ENCODE measurements at regions not wholly inside any gene's neighbourhood (a gene's known extent, or its start where the extent isn't known, plus 50 kb on each side); places are given as distances from the start of the nearest gene placed in this dataset.
"Not testable (repeated sequence)": the region's sequence is repeated elsewhere in the genome, so short reads cannot be mapped to it uniquely, and the experiment has no call there.

GRCh38 chr13:58989556-58989955 is 1174.2 kb downstream of the DIAPH3 start:
- no peak for DNase-seq (ENCODE audit: low read depth, low spot score)

DNA sequence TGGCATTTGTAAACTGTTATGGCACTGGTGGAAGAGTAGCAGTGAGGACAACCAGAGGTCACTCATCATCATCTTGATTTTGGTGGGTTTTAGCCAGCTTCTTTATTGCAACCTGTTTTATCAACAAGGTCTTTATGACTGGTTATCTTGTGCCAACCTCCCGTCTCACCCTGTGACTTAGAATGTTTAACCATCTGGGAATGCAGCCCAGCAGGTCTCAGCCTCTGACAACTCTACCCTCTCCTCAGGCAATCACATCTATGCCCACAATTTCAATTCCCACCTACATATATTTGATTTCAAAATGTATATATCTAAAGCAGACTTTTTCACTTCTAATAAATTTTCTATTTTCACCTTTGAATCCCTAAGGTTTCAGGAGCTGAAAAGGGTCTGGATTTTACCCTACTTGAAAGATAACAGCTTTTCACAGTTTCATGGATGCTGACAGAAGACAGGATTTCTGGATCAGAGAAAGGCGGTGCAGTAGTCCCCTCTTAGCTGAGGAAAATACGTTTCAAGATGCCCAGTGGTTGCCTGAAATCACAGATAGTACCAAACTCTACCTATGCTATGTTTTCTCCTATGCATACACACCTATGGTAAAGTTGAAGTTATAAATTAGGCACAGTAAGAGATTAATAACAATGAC is 1171.8 kb downstream of the DIAPH3 start:
- DNase-seq (ENCODE audit: low read depth, low spot score), result no peak

DNA sequence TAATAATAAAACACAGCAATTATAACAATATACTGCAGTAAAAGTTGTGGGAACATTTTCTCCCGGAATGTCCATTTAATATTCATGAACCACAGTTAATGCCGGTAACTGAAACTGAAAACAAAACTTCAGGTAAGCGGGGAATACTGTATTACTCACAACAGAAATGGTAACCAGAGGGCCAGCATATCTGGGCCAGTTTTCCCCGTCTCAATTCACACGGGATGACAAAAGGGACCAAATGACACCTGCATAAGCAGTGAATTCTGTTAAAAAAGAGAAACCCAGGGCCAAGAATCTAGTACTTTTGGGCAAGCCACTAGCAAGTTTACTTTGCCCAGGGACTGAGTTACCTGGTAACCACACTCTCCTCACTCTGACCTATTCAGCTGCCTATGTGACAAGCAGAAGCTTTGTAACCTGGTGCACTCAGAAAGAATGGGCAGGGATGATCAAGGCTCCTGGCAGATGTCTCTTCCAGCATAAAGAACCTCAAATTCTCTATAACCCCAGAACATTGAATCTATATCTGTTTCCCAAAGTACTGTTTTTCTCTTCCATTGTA is 1171.2 kb downstream of the DIAPH3 start:
- no peak for DNase-seq (ENCODE audit: low read depth, low spot score)

DNA sequence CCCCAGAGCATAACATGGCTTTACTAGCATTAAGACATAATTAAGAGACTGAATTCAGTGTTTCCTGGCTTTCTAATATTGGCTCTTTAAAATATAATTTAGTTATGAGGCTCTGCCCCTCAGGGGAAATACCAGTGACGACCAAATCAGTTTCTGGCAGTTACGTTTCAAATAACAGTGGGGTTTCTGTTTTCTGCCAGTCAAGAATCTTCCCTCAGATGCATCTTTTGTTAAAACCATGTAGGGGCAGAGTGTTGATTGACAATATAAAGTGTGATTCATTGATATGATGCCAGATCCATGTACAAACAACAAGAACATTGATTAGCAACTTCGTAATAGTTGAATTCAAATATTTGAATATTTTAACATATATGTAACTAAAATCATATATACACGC is 1169.7 kb downstream of the DIAPH3 start:
- DNase-seq (ENCODE audit: low read depth, low spot score), result no peak

DNA sequence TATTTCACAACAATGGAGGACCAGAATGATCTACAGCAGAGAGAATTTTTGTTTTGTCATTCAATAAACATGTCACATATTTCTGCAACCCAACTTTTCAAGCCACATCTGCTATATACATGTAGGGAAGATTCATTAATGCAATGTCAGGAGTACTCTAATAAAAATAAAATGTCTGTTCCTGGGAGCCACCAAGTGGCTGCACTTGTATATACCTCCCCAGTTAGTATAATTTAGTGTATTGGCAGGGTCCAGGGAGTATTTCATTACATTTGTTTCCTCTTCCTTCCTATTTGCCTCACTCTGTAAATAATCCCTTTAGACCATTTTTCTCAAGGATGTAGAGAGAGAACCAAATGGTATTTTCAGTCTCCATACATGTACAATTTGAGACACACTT is 1169.0 kb downstream of the DIAPH3 start:
- DNase-seq (ENCODE audit: low read depth, low spot score), result no peak

DNA sequence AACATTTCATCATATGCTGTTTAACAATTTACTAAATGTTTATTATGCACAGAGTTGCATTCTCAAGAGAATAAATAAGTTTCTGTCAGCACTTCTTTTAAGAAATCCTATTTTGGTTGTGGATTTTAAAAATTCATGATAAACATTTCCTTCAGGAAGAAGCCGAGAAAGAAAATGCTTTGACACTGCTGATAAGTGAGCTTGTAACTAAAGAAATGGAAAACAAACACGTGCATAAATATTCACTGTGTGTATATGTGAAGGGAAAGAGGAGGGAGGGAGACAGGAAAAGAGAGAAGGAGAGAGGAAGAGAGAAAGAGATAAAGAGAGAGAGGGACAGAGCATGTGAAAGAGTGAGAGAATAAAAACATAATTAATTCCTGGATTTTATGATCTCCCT is 1165.0 kb downstream of the DIAPH3 start:
- no peak for DNase-seq (ENCODE audit: low read depth, low spot score)

- DNase-seq (ENCODE audit: low read depth, low spot score), result no peak
These were observed 1163.9 kb downstream of the DIAPH3 start for GRCh38 chr13:58999851-59000250.

- no peak for DNase-seq (ENCODE audit: low read depth, low spot score)
These were observed 1163.0 kb downstream of the DIAPH3 start for GRCh38 chr13:59000770-59001169.

GRCh38 chr13:59012731-59013130 is 1151.0 kb downstream of the DIAPH3 start:
- no peak for DNase-seq (ENCODE audit: low read depth, low spot score)

DNA sequence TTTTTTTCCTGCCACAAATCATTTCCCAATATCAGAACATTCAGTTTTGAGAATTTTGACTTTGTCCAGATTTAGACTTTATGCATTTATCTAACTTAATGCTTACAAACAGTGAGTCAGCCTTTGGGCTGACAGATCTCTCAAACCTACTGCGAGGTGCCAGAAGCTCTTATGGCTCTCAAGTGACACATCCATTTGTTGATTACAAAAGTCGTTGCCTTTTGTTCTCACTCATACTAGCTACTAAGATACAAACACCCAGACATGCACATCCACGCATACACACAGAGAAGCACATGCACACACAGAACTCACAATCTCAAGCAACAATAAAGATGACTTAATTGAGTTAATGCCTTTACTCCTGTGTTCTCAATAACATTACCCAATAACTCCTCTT is 1147.5 kb downstream of the DIAPH3 start:
- no peak for DNase-seq (ENCODE audit: low read depth, low spot score)

DNA sequence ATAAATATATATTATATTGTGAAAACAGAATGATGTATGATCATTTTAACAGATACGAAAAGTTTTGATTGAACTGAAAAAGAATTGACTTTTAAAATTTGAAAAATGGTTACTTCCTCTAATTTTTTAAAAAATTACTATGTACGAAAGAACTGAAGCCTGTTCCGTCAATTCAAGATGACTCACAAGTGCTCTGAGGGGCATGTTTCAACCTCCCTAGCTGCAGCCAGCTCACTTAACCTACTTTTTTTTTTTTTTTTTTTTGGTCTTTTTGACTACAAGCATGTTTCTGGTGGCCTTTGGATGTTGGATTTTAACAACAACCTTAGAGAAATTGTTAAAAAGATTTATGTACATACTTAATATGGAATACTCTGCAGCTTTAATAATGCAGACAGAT is 1139.3 kb downstream of the DIAPH3 start:
- DNase-seq (ENCODE audit: low read depth, low spot score), result no peak

- DNase-seq (ENCODE audit: low read depth, low spot score), result no peak
These were observed 1129.5 kb downstream of the DIAPH3 start for GRCh38 chr13:59034198-59034597.

GRCh38 chr13:59038824-59039223 is 1124.9 kb downstream of the DIAPH3 start:
- DNase-seq (ENCODE audit: low read depth, low spot score), result peak; percentile 15

GRCh38 chr13:59043016-59043415 is 1120.7 kb downstream of the DIAPH3 start:
- DNase-seq (ENCODE audit: low read depth, low spot score), result peak; percentile 17

DNA sequence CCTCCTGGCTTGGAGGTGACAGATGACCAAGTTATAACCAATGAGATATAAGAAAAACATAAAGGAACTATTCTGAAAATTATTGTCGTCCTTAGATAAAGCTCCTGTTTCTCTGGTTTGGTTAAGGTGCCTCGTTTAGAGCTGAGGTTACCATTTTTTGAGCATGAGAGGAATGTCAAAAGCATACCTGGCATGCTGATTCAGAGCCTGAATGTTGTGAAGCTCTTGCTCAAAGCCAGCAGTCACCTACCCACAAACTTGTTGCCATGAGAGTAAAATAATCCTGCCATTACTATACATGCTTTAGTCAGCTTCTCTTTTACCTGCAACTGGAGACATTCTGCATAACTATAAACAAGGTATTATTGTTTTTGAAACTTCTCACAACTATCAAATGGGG is 1116.2 kb downstream of the DIAPH3 start:
- no peak for DNase-seq (ENCODE audit: low read depth, low spot score)

GRCh38 chr13:59061621-59062020 is 1102.1 kb downstream of the DIAPH3 start:
- no peak for DNase-seq (ENCODE audit: low read depth, low spot score)

DNA sequence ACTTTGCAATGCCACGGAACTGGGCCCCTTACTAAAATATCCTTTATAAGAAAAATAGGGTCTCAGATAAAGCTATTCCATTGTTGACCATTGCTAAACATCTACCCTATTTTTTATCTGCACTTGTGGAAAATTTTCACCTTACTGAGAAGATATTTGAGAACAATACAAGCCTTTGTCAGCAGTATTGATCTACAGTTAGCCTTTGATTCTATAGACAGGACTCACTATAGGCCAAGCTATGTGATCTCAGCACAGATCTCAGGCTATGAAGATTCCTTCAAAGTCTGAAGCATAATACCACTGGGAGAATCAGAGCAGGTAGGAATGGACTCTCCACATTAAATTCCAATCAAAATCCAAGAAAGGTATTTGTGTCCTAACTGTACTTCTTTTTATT is 1099.7 kb downstream of the DIAPH3 start:
- DNase-seq (ENCODE audit: low read depth, low spot score), result no peak

GRCh38 chr13:59076386-59076785 is 1087.3 kb downstream of the DIAPH3 start:
- not testable (repeated sequence) for DNase-seq (ENCODE audit: low read depth, low spot score)

- no peak for DNase-seq (ENCODE audit: low read depth, low spot score)
These were observed 1077.6 kb downstream of the DIAPH3 start for GRCh38 chr13:59086147-59086546.

DNA sequence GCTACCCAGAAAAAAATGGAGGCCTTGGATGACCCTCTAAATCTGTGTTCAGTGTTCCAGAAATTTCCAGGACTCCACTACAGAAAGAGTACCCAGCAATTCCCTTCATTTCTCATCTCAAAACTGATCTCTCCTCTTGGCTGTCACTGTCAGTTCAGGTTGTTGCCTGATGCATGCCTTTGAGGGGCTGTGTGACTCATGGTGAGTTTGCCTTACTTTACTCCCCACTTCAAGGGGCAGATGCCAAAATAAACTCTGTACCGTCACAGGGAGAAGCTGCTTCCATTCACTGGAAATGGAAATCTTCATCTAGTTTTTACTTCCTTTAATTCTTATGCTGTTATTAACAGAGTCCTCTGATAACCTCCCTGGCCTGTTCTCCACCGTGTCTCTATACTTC is 1075.0 kb downstream of the DIAPH3 start:
- DNase-seq (ENCODE audit: low read depth, low spot score), result no peak

- DNase-seq (ENCODE audit: low read depth, low spot score), result no peak
These were observed 1069.5 kb downstream of the DIAPH3 start for GRCh38 chr13:59094181-59094580.

DNA sequence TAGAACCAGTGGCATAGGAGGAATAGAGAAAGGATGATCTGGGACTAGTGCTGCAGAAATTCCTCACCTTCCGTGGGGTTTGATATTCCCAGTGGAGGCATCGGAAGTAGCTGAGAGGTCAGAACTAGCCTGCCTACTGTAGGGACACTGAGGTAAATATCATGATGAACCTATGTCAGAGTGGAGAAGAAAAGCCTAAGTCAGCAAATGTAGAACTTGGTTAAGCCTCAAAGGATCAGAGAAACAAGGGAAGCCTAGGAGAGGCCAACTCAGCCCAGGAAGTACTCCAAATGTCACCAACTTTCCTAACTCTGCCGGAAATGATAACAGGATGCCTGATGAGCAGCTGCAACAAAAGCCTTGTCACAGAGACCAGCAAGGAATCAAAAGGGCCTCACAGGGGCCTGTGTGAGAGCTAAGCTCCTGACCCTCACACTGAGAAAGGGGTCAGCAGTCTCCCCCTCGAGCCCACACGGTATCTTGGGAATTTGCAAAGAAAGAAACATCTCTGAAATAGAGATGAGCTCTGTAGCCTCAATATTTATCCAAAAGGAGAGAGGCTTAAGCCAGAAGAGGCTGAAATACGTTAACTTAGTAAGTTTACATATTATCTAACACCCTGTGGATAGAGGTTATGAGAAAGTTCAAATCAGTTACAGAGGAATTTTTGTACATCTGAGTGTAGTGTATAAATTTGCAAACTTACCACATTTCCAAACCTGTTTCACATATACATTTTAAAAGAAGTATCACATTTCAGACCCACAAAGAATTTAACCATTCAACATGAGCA is 1064.3 kb downstream of the DIAPH3 start:
- peak; percentile 50 for DNase-seq (ENCODE audit: low read depth, low spot score)

All from smooth muscle cell of the brain vasculature (primary cell).